ENCODE measurements at regions not wholly inside any gene's neighbourhood (a gene's known extent, or its start where the extent isn't known, plus 50 kb on each side); places are given as distances from the start of the nearest gene placed in this dataset.

DNA sequence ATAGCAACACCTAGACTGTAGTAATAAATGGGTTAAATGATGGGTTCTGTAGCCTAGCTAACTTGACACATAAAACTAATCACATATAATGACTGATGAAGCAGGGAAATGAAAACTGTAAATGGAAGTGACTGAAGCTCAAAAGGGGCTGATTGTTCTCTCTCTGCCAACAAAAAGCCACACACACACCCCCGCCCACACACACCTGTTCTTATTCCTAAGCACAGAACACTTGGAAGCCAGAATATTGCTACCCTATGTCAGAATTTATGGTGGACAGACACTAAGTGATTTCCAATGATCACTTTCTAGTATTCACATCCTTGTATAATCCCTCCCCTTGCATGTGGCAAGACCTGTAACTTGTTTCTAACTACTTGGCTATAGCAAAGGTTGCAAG, 603.5 kb downstream of the UTRN start:
- no peaks in the 10 kb centered on the region for H3K27me3 ChIP-seq (ENCODE audit: control insufficient read depth, insufficient read depth, low read length)
- no peaks in the 10 kb centered on the region for H3K4me1 ChIP-seq (ENCODE audit: control insufficient read depth, insufficient read depth, low read length)
- no peaks in the 10 kb centered on the region for H3K9me3 ChIP-seq (ENCODE audit: control insufficient read depth, low read length)
- no peak overlapping the region for H3K9ac ChIP-seq (ENCODE audit: low read length)
- no peak overlapping the region for H3K4me3 ChIP-seq (ENCODE audit: low read length)
- H3K36me3 ChIP-seq (ENCODE audit: control insufficient read depth, insufficient read depth, low read length), result no peaks in the 10 kb centered on the region

DNA sequence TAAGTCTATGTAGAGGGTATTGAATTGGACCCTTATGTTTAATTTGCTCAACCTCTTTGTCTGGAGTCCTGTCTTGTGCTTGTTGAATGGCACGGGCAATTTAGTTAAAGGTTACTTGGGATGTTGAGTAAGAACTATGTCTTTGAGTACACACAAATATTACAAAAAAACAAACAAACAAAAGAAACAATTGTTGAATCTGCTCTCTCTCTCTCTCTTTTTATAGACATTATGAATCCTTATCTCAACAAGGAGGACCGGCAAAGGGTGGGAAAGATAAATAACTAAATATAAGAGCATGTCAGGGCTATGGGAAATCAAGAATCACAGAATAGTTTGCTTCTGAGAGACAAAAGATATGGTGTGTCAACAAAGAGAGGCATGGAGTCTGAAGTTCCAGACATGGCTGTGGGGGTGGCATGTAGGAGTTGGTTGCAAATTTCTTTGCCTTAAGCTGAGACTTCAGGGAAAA, 608.6 kb downstream of the UTRN start:
- H3K9me3 ChIP-seq (ENCODE audit: control insufficient read depth, low read length), result no peaks in the 10 kb centered on the region
- no peaks in the 10 kb centered on the region for H3K36me3 ChIP-seq (ENCODE audit: control insufficient read depth, insufficient read depth, low read length)
- no peaks in the 10 kb centered on the region for H3K4me1 ChIP-seq (ENCODE audit: control insufficient read depth, insufficient read depth, low read length)
- H3K9ac ChIP-seq (ENCODE audit: low read length), result no peak overlapping the region
- no peak overlapping the region for H3K4me3 ChIP-seq (ENCODE audit: low read length)
- no peaks in the 10 kb centered on the region for H3K27me3 ChIP-seq (ENCODE audit: control insufficient read depth, insufficient read depth, low read length)

GRCh38 chr6:144894240-144894639, 609.1 kb downstream of the UTRN start:
- Histone ChIP-seq H3K4me3 (ENCODE audit: low read length) (no peak overlapping the region), H3K9me3 (ENCODE audit: control insufficient read depth, low read length) (no peaks in the 10 kb centered on the region), H3K9ac (ENCODE audit: low read length) (no peak overlapping the region), H3K4me1 (ENCODE audit: control insufficient read depth, insufficient read depth, low read length) (no peaks in the 10 kb centered on the region), H3K36me3 (ENCODE audit: control insufficient read depth, insufficient read depth, low read length) (no peaks in the 10 kb centered on the region), H3K27me3 (ENCODE audit: control insufficient read depth, insufficient read depth, low read length) (no peaks in the 10 kb centered on the region)

DNA sequence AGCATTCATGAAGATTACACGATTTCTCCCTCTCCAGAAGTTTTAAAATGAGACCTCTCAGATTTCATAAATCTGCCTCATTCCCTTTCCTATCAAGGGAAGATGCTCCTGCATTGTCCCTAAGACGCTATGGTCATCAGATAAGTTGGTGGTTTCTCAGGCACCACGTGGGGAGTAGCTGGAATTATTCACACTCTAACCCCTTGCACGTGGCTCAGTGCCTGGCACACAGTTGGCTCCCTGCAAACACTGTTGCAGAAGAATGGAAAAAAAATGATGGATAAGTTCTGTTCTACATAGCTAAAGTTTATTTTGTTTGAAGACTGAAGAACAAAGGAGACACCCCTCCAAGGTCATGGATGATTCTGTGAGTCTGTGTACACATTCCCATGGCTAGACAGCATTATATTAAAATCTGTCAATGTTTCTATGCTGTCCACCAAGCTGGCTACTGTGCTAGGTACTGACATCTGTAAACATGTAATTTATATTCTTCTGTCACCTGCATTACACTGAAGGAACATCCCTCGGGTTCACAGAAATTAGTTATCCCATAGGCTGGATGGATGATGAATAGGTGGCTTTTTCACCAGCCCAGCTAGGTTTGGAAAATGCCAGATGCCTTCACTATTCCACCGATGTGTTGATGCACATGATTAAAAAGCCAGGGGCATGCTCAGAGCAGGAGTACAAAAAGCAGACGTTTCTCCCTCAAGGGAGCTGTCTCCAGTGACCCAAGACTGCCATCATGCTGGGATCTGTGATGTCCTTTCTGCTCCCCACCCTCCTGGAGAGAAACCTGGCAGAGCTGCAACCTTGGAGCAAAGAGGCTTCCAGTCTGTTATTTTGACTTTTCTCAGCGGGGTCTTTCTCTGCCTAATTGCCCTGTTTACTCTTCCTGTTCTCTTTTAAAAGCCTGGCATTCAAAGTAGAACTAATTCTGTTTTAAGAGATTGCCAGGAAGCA, 610.5 kb downstream of the UTRN start:
- H3K27me3 ChIP-seq (ENCODE audit: control insufficient read depth, insufficient read depth, low read length), result no peaks in the 10 kb centered on the region
- no peaks in the 10 kb centered on the region for H3K9me3 ChIP-seq (ENCODE audit: control insufficient read depth, low read length)
- no peak overlapping the region for H3K4me3 ChIP-seq (ENCODE audit: low read length)
- H3K4me1 ChIP-seq (ENCODE audit: control insufficient read depth, insufficient read depth, low read length), result no peaks in the 10 kb centered on the region
- H3K9ac ChIP-seq (ENCODE audit: low read length), result no peak overlapping the region
- no peaks in the 10 kb centered on the region for H3K36me3 ChIP-seq (ENCODE audit: control insufficient read depth, insufficient read depth, low read length)

- Histone ChIP-seq H3K4me1 (ENCODE audit: control insufficient read depth, insufficient read depth, low read length) (no peaks in the 10 kb centered on the region), H3K36me3 (ENCODE audit: control insufficient read depth, insufficient read depth, low read length) (no peaks in the 10 kb centered on the region), H3K9ac (ENCODE audit: low read length) (no peak overlapping the region), H3K9me3 (ENCODE audit: control insufficient read depth, low read length) (no peaks in the 10 kb centered on the region), H3K4me3 (ENCODE audit: low read length) (no peak overlapping the region), H3K27me3 (ENCODE audit: control insufficient read depth, insufficient read depth, low read length) (no peaks in the 10 kb centered on the region)
Observed at GRCh38 chr6:144896289-144896688, 611.2 kb downstream of the UTRN start.

- no peaks in the 10 kb centered on the region for H3K9me3 ChIP-seq (ENCODE audit: control insufficient read depth, low read length)
- no peaks in the 10 kb centered on the region for H3K4me1 ChIP-seq (ENCODE audit: control insufficient read depth, insufficient read depth, low read length)
- no peak overlapping the region for H3K4me3 ChIP-seq (ENCODE audit: low read length)
- no peaks in the 10 kb centered on the region for H3K36me3 ChIP-seq (ENCODE audit: control insufficient read depth, insufficient read depth, low read length)
- H3K9ac ChIP-seq (ENCODE audit: low read length), result no peak overlapping the region
- no peaks in the 10 kb centered on the region for H3K27me3 ChIP-seq (ENCODE audit: control insufficient read depth, insufficient read depth, low read length)
Observed at GRCh38 chr6:144896871-144897270, 611.7 kb downstream of the UTRN start.

GRCh38 chr6:144897441-144897921, 612.3 kb downstream of the UTRN start:
- Histone ChIP-seq H3K9me3 (ENCODE audit: control insufficient read depth, low read length) (no peaks in the 10 kb centered on the region), H3K36me3 (ENCODE audit: control insufficient read depth, insufficient read depth, low read length) (no peaks in the 10 kb centered on the region), H3K4me3 (ENCODE audit: low read length) (no peak overlapping the region), H3K27me3 (ENCODE audit: control insufficient read depth, insufficient read depth, low read length) (no peaks in the 10 kb centered on the region), H3K9ac (ENCODE audit: low read length) (no peak overlapping the region), H3K4me1 (ENCODE audit: control insufficient read depth, insufficient read depth, low read length) (no peaks in the 10 kb centered on the region)

GRCh38 chr6:144898052-144898689, 613.0 kb downstream of the UTRN start:
- Histone ChIP-seq H3K9ac (ENCODE audit: low read length) (no peak overlapping the region), H3K9me3 (ENCODE audit: control insufficient read depth, low read length) (no peaks in the 10 kb centered on the region), H3K36me3 (ENCODE audit: control insufficient read depth, insufficient read depth, low read length) (no peaks in the 10 kb centered on the region), H3K4me1 (ENCODE audit: control insufficient read depth, insufficient read depth, low read length) (no peaks in the 10 kb centered on the region), H3K27me3 (ENCODE audit: control insufficient read depth, insufficient read depth, low read length) (no peaks in the 10 kb centered on the region), H3K4me3 (ENCODE audit: low read length) (no peak overlapping the region)

GRCh38 chr6:144898741-144899140, 613.6 kb downstream of the UTRN start:
- no peaks in the 10 kb centered on the region for H3K9me3 ChIP-seq (ENCODE audit: control insufficient read depth, low read length)
- H3K36me3 ChIP-seq (ENCODE audit: control insufficient read depth, insufficient read depth, low read length), result no peaks in the 10 kb centered on the region
- no peak overlapping the region for H3K4me3 ChIP-seq (ENCODE audit: low read length)
- H3K27me3 ChIP-seq (ENCODE audit: control insufficient read depth, insufficient read depth, low read length), result no peaks in the 10 kb centered on the region
- H3K9ac ChIP-seq (ENCODE audit: low read length), result no peak overlapping the region
- H3K4me1 ChIP-seq (ENCODE audit: control insufficient read depth, insufficient read depth, low read length), result no peaks in the 10 kb centered on the region

DNA sequence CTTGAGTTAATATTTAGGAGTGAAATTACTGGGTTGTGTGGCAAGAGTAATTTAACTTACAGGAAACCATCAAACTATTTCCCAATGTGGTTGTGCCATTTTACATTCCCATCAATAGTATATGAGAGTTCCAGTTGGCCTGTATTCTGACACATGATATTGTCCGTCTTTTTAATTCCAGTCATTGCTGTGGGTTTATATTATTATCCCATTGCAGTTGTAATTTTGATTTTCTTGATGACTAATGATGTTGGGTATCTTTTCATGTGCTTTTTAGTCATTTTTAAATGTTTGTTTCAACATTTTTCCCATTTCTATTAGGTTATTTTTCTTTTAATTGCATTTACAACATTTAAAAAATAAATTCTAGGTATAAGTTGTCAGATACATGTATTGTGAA, 614.0 kb downstream of the UTRN start:
- H3K4me1 ChIP-seq (ENCODE audit: control insufficient read depth, insufficient read depth, low read length), result no peaks in the 10 kb centered on the region
- no peaks in the 10 kb centered on the region for H3K27me3 ChIP-seq (ENCODE audit: control insufficient read depth, insufficient read depth, low read length)
- H3K36me3 ChIP-seq (ENCODE audit: control insufficient read depth, insufficient read depth, low read length), result no peaks in the 10 kb centered on the region
- no peak overlapping the region for H3K4me3 ChIP-seq (ENCODE audit: low read length)
- H3K9ac ChIP-seq (ENCODE audit: low read length), result no peak overlapping the region
- H3K9me3 ChIP-seq (ENCODE audit: control insufficient read depth, low read length), result no peaks in the 10 kb centered on the region

GRCh38 chr6:144901412-144901811, 616.3 kb downstream of the UTRN start:
- Histone ChIP-seq H3K9ac (ENCODE audit: low read length) (no peak overlapping the region), H3K4me1 (ENCODE audit: control insufficient read depth, insufficient read depth, low read length) (no peaks in the 10 kb centered on the region), H3K9me3 (ENCODE audit: control insufficient read depth, low read length) (no peaks in the 10 kb centered on the region), H3K36me3 (ENCODE audit: control insufficient read depth, insufficient read depth, low read length) (no peaks in the 10 kb centered on the region), H3K27me3 (ENCODE audit: control insufficient read depth, insufficient read depth, low read length) (no peaks in the 10 kb centered on the region), H3K4me3 (ENCODE audit: low read length) (no peak overlapping the region)

GRCh38 chr6:144908004-144908403, 622.9 kb downstream of the UTRN start:
- H3K9ac ChIP-seq (ENCODE audit: low read length), result no peak overlapping the region
- no peaks in the 10 kb centered on the region for H3K9me3 ChIP-seq (ENCODE audit: control insufficient read depth, low read length)
- H3K36me3 ChIP-seq (ENCODE audit: control insufficient read depth, insufficient read depth, low read length), result no peaks in the 10 kb centered on the region
- H3K4me1 ChIP-seq (ENCODE audit: control insufficient read depth, insufficient read depth, low read length), result no peaks in the 10 kb centered on the region
- H3K27me3 ChIP-seq (ENCODE audit: control insufficient read depth, insufficient read depth, low read length), result no peaks in the 10 kb centered on the region
- H3K4me3 ChIP-seq (ENCODE audit: low read length), result no peak overlapping the region

All from mucosa of stomach (tissue), 1 donor.